T-helper 17 cell (primary cell): ENCODE measurements at regions not wholly inside any gene's neighbourhood (a gene's known extent, or its start where the extent isn't known, plus 50 kb on each side); places are given as distances from the start of the nearest gene placed in this dataset.

Experiments
- ATAC-seq: fragments of 150-1000 bp; cut with Tn5 transposase; 2 replicates; pipeline ENCODE4 v1.10.0; 2021; ENCODE audit warnings: mild to moderate bottlenecking, moderate library complexity
- DNase-seq, 3 donors: peaks; one replicate each; pipeline versions ENCODE4 v3.0.0 to v3.0.0-alpha.2; 2020 to 2021
- H3K9me3 ChIP-seq: one replicate; pipeline ENCODE4 v1.7.0; 2013; ENCODE audit warnings: low read length, mild to moderate bottlenecking; ENCODE audit not compliant: control insufficient read depth, poor library complexity, severe bottlenecking
- H3K27ac Mint-ChIP-seq: one replicate; pipeline ENCODE4 v1.8.0; 2022; ENCODE audit warnings: mild to moderate bottlenecking, moderate library complexity, mixed read lengths
- H3K27me3 Mint-ChIP-seq: one replicate; pipeline ENCODE4 v1.8.0; 2022; ENCODE audit warnings: mixed read lengths
- H3K36me3 Mint-ChIP-seq: one replicate; pipeline ENCODE4 v1.8.0; 2022; ENCODE audit warnings: low read depth, mixed read lengths
- H3K4me1 Mint-ChIP-seq: one replicate; pipeline ENCODE4 v1.8.0; 2022; ENCODE audit warnings: mild to moderate bottlenecking, mixed read lengths
- H3K4me3 Mint-ChIP-seq: one replicate; pipeline ENCODE4 v1.8.0; 2022; ENCODE audit warnings: mild to moderate bottlenecking, moderate library complexity, mixed read lengths

GRCh38 chr16:8483396-8483795 lies 106.9 kb downstream of the TMEM114 start:
- H3K27ac Mint-ChIP-seq = no peak overlapping the region
- H3K36me3 Mint-ChIP-seq = no peaks in the 10 kb centered on the region
- peaks cover 9% of the 10 kb centered on the region for H3K27me3 Mint-ChIP-seq
- DNase-seq (no peak), ATAC-seq (no peak)
- H3K4me1 Mint-ChIP-seq = no peaks in the 10 kb centered on the region
- H3K9me3 ChIP-seq = no peaks in the 10 kb centered on the region
- H3K4me3 Mint-ChIP-seq = no peak overlapping the region

GRCh38 chr16:8481810-8482209 lies 108.5 kb downstream of the TMEM114 start:
- DNase-seq (no peak), ATAC-seq (no peak)
- Mint-ChIP-seq H3K36me3 (no peaks in the 10 kb centered on the region), H3K27ac (no peak overlapping the region), H3K4me1 (no peaks in the 10 kb centered on the region), H3K4me3 (no peak overlapping the region), H3K27me3 (peaks cover 9% of the 10 kb centered on the region)
- H3K9me3 ChIP-seq = no peaks in the 10 kb centered on the region

- DNase-seq (no peak), ATAC-seq (no peak)
- no peaks in the 10 kb centered on the region for H3K9me3 ChIP-seq
- H3K4me3 Mint-ChIP-seq = no peak overlapping the region
- no peak overlapping the region for H3K27ac Mint-ChIP-seq
- H3K36me3 Mint-ChIP-seq = no peaks in the 10 kb centered on the region
- H3K4me1 Mint-ChIP-seq = no peaks in the 10 kb centered on the region
- H3K27me3 Mint-ChIP-seq = no peaks in the 10 kb centered on the region
These were observed 113.5 kb downstream of the TMEM114 start for GRCh38 chr16:8476824-8477223.

DNA sequence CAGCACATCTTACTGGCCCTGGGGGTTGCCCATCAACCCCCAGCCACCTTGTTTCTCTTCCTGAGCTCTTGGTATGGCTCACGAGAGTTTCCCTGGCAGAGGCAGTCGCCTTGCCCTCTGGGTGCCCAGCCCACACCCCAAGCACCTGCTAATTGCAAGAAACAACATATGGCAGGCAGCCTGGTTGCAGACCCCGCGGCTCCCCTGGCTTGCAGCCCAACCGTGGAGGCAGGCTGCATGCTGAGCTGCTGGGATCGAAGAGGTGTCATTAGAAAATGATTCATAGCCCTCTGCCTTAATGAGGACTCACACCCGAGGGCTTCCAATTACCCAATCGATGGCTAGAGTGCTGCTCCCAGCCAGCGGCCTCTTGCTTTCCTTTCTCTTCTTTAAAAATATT lies 115.7 kb downstream of the TMEM114 start:
- DNase-seq = no peak
- no peaks in the 10 kb centered on the region for H3K36me3 Mint-ChIP-seq
- H3K27ac Mint-ChIP-seq = no peak overlapping the region
- H3K9me3 ChIP-seq = no peaks in the 10 kb centered on the region
- H3K27me3 Mint-ChIP-seq = no peaks in the 10 kb centered on the region
- no peak for ATAC-seq
- no peaks in the 10 kb centered on the region for H3K4me1 Mint-ChIP-seq
- no peak overlapping the region for H3K4me3 Mint-ChIP-seq

- ATAC-seq = no peak
These were observed 121.1 kb downstream of the TMEM114 start for GRCh38 chr16:8469102-8469778.

GRCh38 chr16:8464979-8465378 lies 125.3 kb downstream of the TMEM114 start:
- DNase-seq = no peak
- H3K9me3 ChIP-seq = no peaks in the 10 kb centered on the region
- Mint-ChIP-seq H3K27ac (no peak overlapping the region), H3K4me1 (no peaks in the 10 kb centered on the region), H3K4me3 (no peak overlapping the region), H3K36me3 (no peaks in the 10 kb centered on the region), H3K27me3 (no peaks in the 10 kb centered on the region)
- ATAC-seq = no peak

More at GRCh38 chr16:8469102-8469778, 121.1 kb downstream of the TMEM114 start:
- no peak overlapping the region for H3K27ac Mint-ChIP-seq
- no peak for DNase-seq
- no peaks in the 10 kb centered on the region for H3K9me3 ChIP-seq
- no peaks in the 10 kb centered on the region for H3K4me1 Mint-ChIP-seq
- H3K36me3 Mint-ChIP-seq = no peaks in the 10 kb centered on the region
- no peaks in the 10 kb centered on the region for H3K27me3 Mint-ChIP-seq
- H3K4me3 Mint-ChIP-seq = no peak overlapping the region

DNA sequence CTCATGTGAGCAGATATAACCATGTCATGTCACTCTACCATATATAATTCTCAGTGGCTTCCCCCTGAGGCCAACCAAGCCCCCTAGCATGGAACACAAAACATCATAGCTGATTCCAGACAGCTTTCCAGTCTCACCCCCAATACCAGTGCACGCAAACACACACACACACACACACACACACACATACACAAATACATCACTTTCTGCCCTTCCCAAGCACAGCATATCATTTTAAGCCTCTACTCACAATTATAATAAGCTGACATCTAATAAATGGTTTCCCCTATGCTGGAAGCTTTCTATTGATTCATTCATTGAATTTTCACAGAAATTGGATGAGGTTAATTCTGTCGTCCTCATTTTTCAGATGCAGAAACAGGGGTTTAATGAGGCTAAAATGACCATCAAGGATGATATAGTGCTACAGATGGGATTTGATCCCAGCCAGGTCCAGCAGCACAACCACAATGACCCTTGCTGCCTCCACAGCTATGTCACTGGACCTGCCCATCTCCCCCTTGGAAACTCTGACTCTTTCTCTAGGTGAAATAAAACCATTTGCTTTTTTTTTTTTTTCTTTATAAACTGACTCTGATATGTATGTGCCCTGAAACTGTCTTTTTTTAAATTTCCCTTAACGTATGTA lies 131.1 kb downstream of the TMEM114 start:
- H3K9me3 ChIP-seq = no peaks in the 10 kb centered on the region
- no peaks in the 10 kb centered on the region for H3K36me3 Mint-ChIP-seq
- DNase-seq = no peak
- no peak for ATAC-seq
- H3K4me1 Mint-ChIP-seq = no peaks in the 10 kb centered on the region
- no peaks in the 10 kb centered on the region for H3K27me3 Mint-ChIP-seq
- H3K4me3 Mint-ChIP-seq = no peak overlapping the region
- H3K27ac Mint-ChIP-seq = no peak overlapping the region

GRCh38 chr16:8458481-8459046 lies 131.7 kb downstream of the TMEM114 start:
- H3K4me1 Mint-ChIP-seq = no peaks in the 10 kb centered on the region
- no peak overlapping the region for H3K27ac Mint-ChIP-seq
- H3K27me3 Mint-ChIP-seq = no peaks in the 10 kb centered on the region
- no peak for DNase-seq
- no peak overlapping the region for H3K4me3 Mint-ChIP-seq
- no peak for ATAC-seq
- H3K9me3 ChIP-seq = peaks cover 1% of the 10 kb centered on the region
- no peaks in the 10 kb centered on the region for H3K36me3 Mint-ChIP-seq

DNA sequence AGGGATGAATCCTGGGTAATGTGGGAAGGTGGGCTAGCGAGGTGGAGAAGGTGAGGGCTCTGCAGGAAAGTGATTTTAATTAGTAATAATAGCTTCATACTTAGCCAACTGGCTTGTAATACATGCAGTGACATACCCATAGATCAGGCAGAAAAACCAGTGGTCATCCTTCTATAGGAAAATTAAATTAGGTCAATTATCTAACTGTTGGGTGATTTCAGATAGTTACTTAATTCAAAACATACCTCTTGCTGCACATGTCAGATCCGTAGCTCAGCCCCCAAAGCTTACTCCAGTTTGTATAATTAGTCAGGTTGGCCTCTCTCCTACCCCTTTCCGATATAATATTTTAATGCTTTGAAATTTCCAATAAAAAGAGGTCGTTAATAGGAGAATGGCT lies 137.0 kb downstream of the TMEM114 start:
- Mint-ChIP-seq H3K4me3 (no peak overlapping the region), H3K36me3 (no peaks in the 10 kb centered on the region), H3K27me3 (no peaks in the 10 kb centered on the region), H3K27ac (no peak overlapping the region), H3K4me1 (no peaks in the 10 kb centered on the region)
- ATAC-seq (no peak), DNase-seq (no peak)
- H3K9me3 ChIP-seq = peaks cover 3% of the 10 kb centered on the region

- no peaks in the 10 kb centered on the region for H3K27me3 Mint-ChIP-seq
- H3K36me3 Mint-ChIP-seq = no peaks in the 10 kb centered on the region
- no peak for DNase-seq
- ATAC-seq = no peak
- no peak overlapping the region for H3K27ac Mint-ChIP-seq
- H3K4me1 Mint-ChIP-seq = no peaks in the 10 kb centered on the region
- peaks cover 3% of the 10 kb centered on the region for H3K9me3 ChIP-seq
- H3K4me3 Mint-ChIP-seq = no peak overlapping the region
These were observed 137.4 kb downstream of the TMEM114 start for GRCh38 chr16:8452941-8453340.

DNA sequence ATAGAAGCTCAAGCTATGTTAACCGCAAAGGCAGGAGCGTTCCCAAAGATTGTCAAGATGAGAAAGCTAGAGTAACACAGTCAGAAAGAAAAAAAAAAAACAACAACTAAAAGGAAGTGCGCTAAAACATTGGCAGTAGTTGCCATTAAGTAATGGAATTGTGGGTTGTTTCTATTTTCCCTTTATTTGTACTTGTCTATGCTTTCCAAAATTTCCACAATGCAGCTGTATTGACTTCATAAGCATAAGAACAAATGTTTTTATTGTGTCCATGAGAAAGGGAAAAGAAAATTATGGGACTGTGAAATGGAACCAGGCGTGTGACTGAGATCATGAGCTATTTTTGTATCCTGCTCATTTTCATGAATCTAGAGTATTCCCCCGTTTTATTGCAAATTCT lies 153.4 kb downstream of the TMEM114 start:
- Mint-ChIP-seq H3K4me1 (no peaks in the 10 kb centered on the region), H3K4me3 (no peak overlapping the region), H3K27me3 (no peaks in the 10 kb centered on the region), H3K36me3 (no peaks in the 10 kb centered on the region), H3K27ac (no peak overlapping the region)
- no peak for ATAC-seq
- no peaks in the 10 kb centered on the region for H3K9me3 ChIP-seq
- DNase-seq = no peak

DNA sequence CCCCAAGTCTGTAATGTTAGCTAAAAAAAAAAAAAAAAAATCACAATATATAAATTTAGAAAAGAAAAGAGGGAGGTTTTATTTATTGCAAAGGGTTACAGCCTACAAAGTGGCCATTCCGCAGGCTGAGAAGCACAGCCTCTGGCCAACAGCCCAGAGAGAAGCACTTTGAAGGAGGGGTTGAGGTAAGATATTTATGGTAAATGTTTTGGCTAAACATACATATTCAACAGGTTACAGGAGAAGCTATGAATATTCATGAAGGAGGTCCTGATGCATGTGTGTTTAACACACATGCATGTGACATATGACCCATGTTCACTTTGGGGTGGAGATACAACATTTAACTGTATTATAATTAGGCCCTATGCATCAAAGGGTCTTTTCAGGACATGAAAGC lies 158.5 kb downstream of the TMEM114 start:
- Mint-ChIP-seq H3K27me3 (no peaks in the 10 kb centered on the region), H3K4me1 (no peaks in the 10 kb centered on the region), H3K27ac (no peak overlapping the region), H3K36me3 (no peaks in the 10 kb centered on the region), H3K4me3 (no peak overlapping the region)
- no peak for DNase-seq
- ATAC-seq = no peak
- no peaks in the 10 kb centered on the region for H3K9me3 ChIP-seq

DNA sequence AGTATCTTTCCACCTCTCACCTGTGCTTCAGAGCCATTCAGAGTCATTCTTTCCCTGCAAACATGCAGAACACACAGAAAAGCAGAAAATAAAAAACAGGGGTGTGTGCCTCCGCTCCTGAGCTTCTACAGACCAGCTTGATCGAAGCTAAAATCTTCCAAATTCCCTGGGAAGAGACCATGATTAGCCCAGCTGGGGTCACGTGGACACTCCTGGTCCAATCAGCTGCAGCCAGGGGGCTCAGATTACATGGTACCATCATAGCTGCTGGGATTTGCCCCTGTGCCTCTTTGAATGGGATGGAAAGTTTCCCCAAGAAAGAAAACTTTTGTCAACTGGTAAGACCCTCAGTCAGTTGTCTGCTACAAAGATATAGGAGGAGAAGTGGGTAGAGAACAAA lies 159.9 kb downstream of the TMEM114 start:
- H3K36me3 Mint-ChIP-seq = no peaks in the 10 kb centered on the region
- H3K4me3 Mint-ChIP-seq = no peak overlapping the region
- DNase-seq = no peak
- no peak overlapping the region for H3K27ac Mint-ChIP-seq
- no peak for ATAC-seq
- H3K9me3 ChIP-seq = no peaks in the 10 kb centered on the region
- no peaks in the 10 kb centered on the region for H3K4me1 Mint-ChIP-seq
- H3K27me3 Mint-ChIP-seq = no peaks in the 10 kb centered on the region

GRCh38 chr16:8426569-8426968 lies 163.7 kb downstream of the TMEM114 start:
- DNase-seq = no peak
- H3K4me3 Mint-ChIP-seq = no peak overlapping the region
- no peak for ATAC-seq
- H3K36me3 Mint-ChIP-seq = no peaks in the 10 kb centered on the region
- no peaks in the 10 kb centered on the region for H3K9me3 ChIP-seq
- H3K4me1 Mint-ChIP-seq = no peaks in the 10 kb centered on the region
- H3K27me3 Mint-ChIP-seq = no peaks in the 10 kb centered on the region
- H3K27ac Mint-ChIP-seq = no peak overlapping the region
